A549 (cell line): ENCODE measurements at regions not wholly inside any gene's neighbourhood (a gene's known extent, or its start where the extent isn't known, plus 50 kb on each side); places are given as distances from the start of the nearest gene placed in this dataset.

ENCODE experiments used
- ATAC-seq, 2 experiments: fragments of 200-7000 bp in 1 of 2; fragments of >200 bp in 1 of 2; cut with Nextera tagmentation in 1 of 2; cut with Tn5 transposase in 1 of 2; 3 replicates each; pipeline versions ENCODE4 v1.8.0 to v1.9.1; 2018 to 2020; ENCODE audit warnings: mild to moderate bottlenecking in 1 of 2, moderate library complexity in 1 of 2
- CTCF ChIA-PET: fragments of 300-600 bp; sonication (Branson Sonifier 250); formaldehyde crosslinking; extraction: SDS; loops from one replicate; lab custom pipeline; 2021; ENCODE audit warnings: antibody characterized with exemption, inconsistent platforms; lab: Yijun Ruan, JAX
- POLR2A ChIA-PET: fragments of 350-600 bp; formaldehyde crosslinking; extraction: SDS; loops from one replicate; lab custom pipeline; 2021; ENCODE audit warnings: antibody characterized with exemption, inconsistent platforms; lab: Yijun Ruan, JAX
- DNase-seq, 2 experiments: peaks; one replicate each; pipeline versions ENCODE4 v3.0.0 to v3.0.0-alpha.2; 2011 to 2016; ENCODE audit warnings: low read depth in 1 of 2, low spot score in 1 of 2
- FAIRE-seq: peaks from 2 replicates; lab custom pipeline; 2011; peaks lifted over from hg19 to GRCh38; lab: Jason Lieb, UNC
- H3K27ac ChIP-seq, 2 experiments: fragments of >200 bp; sonication (Bioruptor Twin); formaldehyde crosslinking; 3 replicates each; pipeline ENCODE4 v1.5.1; 2016 to 2017
- H3K4me1 ChIP-seq: fragments of >200 bp; sonication (Bioruptor Twin); formaldehyde crosslinking; 3 replicates; pipeline ENCODE4 v1.6.1; 2016
- H3K4me2 ChIP-seq: fragments of >200 bp; sonication (Bioruptor Twin); formaldehyde crosslinking; 3 replicates; pipeline ENCODE4 v1.6.1; 2016
- H3K4me3 ChIP-seq: fragments of >200 bp; sonication (Bioruptor Twin); formaldehyde crosslinking; 3 replicates; pipeline ENCODE4 v1.5.1; 2016
- H3K9me3 ChIP-seq: fragments of >200 bp; sonication (Bioruptor Twin); formaldehyde crosslinking; 3 replicates; pipeline ENCODE4 v1.6.1; 2016
- ESRRA ChIP-seq: fragments of 150-350 bp; IDR thresholded peaks from 2 replicates; pipeline ENCODE4 v1.6.1; 2014; ENCODE audit warnings: mild to moderate bottlenecking, low read length, borderline replicate concordance
- FOSL2 ChIP-seq, 2 experiments: fragments of 450-650 bp in 1 of 2; fragments of >200 bp in 1 of 2; sonication (Bioruptor Twin) in 1 of 2; formaldehyde crosslinking; IDR thresholded peaks; 2 replicates each; pipeline versions ENCODE4 v1.5.0 to v1.6.1; 2016 to 2020; ENCODE audit warnings: mild to moderate bottlenecking in 1 of 2, moderate library complexity in 1 of 2
- HOXA7 ChIP-seq: fragments of 250-450 bp; sonication (Bioruptor Pico); IDR thresholded peaks from 2 replicates; pipeline ENCODE4 v1.5.0; 2020; ENCODE audit warnings: mild to moderate bottlenecking, moderate library complexity
- HOXB13 ChIP-seq: fragments of 250-450 bp; sonication (Bioruptor Pico); IDR thresholded peaks from 2 replicates; pipeline ENCODE4 v1.5.0; 2020; ENCODE audit warnings: low read depth, mild to moderate bottlenecking, moderate library complexity
- JUN ChIP-seq, 2 experiments: fragments of >200 bp; sonication (Bioruptor Twin); formaldehyde crosslinking; IDR thresholded peaks; 2 replicates in 1 of 2; 3 replicates in 1 of 2; pipeline ENCODE4 v1.6.1; 2016 to 2017
- MAX ChIP-seq: IDR thresholded peaks from 2 replicates; pipeline ENCODE4 v1.6.1; 2012
- NFE2L2 ChIP-seq: fragments of 150-350 bp; conservative IDR thresholded peaks from 2 replicates; pipeline ENCODE4 v1.6.1; 2014; ENCODE audit warnings: low read length
- NR3C1 ChIP-seq: fragments of >200 bp; sonication (Bioruptor Twin); formaldehyde crosslinking; IDR thresholded peaks from 3 replicates; pipeline ENCODE4 v1.6.1; 2017
- POLR2A ChIP-seq: IDR thresholded peaks from 2 replicates; pipeline ENCODE4 v1.6.1; 2012; ENCODE audit warnings: mild to moderate bottlenecking, low read length
- POLR2AphosphoS2 ChIP-seq: conservative IDR thresholded peaks from 2 replicates; pipeline ENCODE4 v1.6.1; 2012; ENCODE audit warnings: low read length, improper control_type of control experiment, inconsistent platforms
- RCOR1 ChIP-seq: fragments of 150-350 bp; IDR thresholded peaks from 2 replicates; pipeline ENCODE4 v1.6.1; 2014; ENCODE audit warnings: antibody characterized with exemption, low read length, low read depth
- SREBF2 ChIP-seq: fragments of 450-650 bp; IDR thresholded peaks from 2 replicates; pipeline ENCODE4 v1.6.1; 2014; ENCODE audit warnings: mild to moderate bottlenecking, moderate library complexity
- TP53 ChIP-seq: fragments of 250-450 bp; sonication (Bioruptor Pico); IDR thresholded peaks from 2 replicates; pipeline ENCODE4 v1.5.0; 2021; ENCODE audit warnings: mild to moderate bottlenecking, moderate library complexity
- ZNF302 ChIP-seq: fragments of 250-450 bp; sonication (Bioruptor Pico); IDR thresholded peaks from 2 replicates; pipeline ENCODE4 v1.9.0; 2021; ENCODE audit warnings: inconsistent platforms, mild to moderate bottlenecking, moderate library complexity
- whole genome bisulfite sequencing: methylation state at CpG from one replicate; pipeline ENCODE4 v1.1.6; 2017; ENCODE audit errors: missing lambda C conversion rate; 5-methylcytosine and 5-hydroxymethylcytosine counted together
- TF ChIP-seq, protein P1 (sequence below): fragments of >200 bp; sonication (Bioruptor Twin); formaldehyde crosslinking; IDR thresholded peaks from 3 replicates; pipeline ENCODE4 v1.5.1; 2016
- TF ChIP-seq, protein P2 (sequence below): fragments of 250-450 bp; sonication (Bioruptor Pico); IDR thresholded peaks from 2 replicates; pipeline ENCODE4 v1.5.0; 2021; ENCODE audit warnings: mild to moderate bottlenecking, moderate library complexity, borderline replicate concordance
- TF ChIP-seq, protein P3 (sequence below): fragments of >200 bp; sonication (Bioruptor Twin); formaldehyde crosslinking; IDR thresholded peaks from 2 replicates; pipeline ENCODE4 v1.6.1; 2016

DNA sequence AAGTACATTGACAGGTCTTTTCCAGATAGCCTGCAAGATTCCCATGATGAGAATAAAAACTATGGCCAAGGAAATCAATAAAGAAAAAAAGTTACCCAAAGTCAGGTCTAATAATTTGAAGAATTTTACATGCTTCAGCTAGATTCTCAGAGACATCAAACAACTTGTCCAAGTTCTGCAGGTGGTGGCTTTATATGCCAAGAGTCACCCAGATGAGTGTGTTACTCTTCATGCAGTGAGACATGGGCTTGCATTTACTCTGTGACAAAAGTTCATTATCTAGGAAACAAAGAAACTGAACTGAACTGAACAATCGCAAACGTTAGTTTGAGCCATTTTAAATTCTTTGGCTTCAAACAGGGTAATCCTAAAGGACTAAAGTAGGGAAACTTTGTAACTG is 548.5 kb upstream of the SYT4 start (continued):
- TF ChIP-seq, protein P1, sequence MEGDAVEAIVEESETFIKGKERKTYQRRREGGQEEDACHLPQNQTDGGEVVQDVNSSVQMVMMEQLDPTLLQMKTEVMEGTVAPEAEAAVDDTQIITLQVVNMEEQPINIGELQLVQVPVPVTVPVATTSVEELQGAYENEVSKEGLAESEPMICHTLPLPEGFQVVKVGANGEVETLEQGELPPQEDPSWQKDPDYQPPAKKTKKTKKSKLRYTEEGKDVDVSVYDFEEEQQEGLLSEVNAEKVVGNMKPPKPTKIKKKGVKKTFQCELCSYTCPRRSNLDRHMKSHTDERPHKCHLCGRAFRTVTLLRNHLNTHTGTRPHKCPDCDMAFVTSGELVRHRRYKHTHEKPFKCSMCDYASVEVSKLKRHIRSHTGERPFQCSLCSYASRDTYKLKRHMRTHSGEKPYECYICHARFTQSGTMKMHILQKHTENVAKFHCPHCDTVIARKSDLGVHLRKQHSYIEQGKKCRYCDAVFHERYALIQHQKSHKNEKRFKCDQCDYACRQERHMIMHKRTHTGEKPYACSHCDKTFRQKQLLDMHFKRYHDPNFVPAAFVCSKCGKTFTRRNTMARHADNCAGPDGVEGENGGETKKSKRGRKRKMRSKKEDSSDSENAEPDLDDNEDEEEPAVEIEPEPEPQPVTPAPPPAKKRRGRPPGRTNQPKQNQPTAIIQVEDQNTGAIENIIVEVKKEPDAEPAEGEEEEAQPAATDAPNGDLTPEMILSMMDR, result no peak
- no peak for TF ChIP-seq POLR2AphosphoS2

- no peak overlapping the region for H3K4me3 ChIP-seq
- H3K27ac ChIP-seq, result no peak overlapping the region
- CTCF ChIA-PET, result no interaction called here
- WGBS, result 0% methylated on average over 1 of the region's 1 CpG
- no peak overlapping the region for H3K4me2 ChIP-seq
- no peaks in the 10 kb centered on the region for H3K9me3 ChIP-seq
- DNase-seq, result no peak
- TF ChIP-seq ZNF302 (CRISPR knock-in tag), result no peak
- TF ChIP-seq, all 56 proteins: peak for 0
- no peak for ATAC-seq
- H3K4me1 ChIP-seq, result no peaks in the 10 kb centered on the region
- POLR2A ChIA-PET, result no interaction called here
- FAIRE-seq, result no peak
Measured at GRCh38 chr18:43826215-43826614, 548.9 kb upstream of the SYT4 start.

DNA sequence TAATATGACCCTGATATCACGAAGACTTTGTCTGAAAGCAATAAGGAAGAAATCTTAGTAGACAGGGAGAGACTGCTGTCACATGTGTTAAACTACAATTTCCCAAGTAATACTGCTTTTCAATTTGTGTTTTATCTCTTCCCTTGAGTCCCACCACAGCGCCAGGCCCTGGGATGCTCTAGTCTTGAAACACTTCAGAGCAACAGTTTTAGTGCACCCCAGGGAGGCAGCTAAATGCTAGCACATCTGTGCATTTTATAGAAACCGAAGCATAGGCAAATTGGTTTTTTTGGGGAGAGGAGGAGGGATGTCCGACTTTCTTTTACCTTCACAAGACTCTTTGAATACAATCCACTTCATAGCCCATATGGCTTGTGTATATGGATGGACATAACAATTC is 550.0 kb upstream of the SYT4 start:
- TF ChIP-seq NR3C1, result no peak
- TF ChIP-seq RCOR1, result no peak
- TF ChIP-seq FOSL2 (IDR thresholded peaks at IDR 0.05), result no peak
- TF ChIP-seq FOSL2 (CRISPR knock-in tag; IDR thresholded peaks at IDR 0.05), result no peak
- no peak for TF ChIP-seq HOXA7 (CRISPR knock-in tag)
- TF ChIP-seq TP53, result no peak
- TF ChIP-seq MAX, result no peak
- no peak for TF ChIP-seq ESRRA
- TF ChIP-seq HOXB13 (CRISPR knock-in tag), result no peak
- TF ChIP-seq POLR2AphosphoS2, result no peak
- TF ChIP-seq POLR2A, result no peak
- TF ChIP-seq SREBF2, result no peak
- TF ChIP-seq JUN (IDR thresholded peaks at IDR 0.05), result no peak
- TF ChIP-seq NFE2L2, result no peak
- TF ChIP-seq, protein P1, result no peak
- TF ChIP-seq, protein P2, sequence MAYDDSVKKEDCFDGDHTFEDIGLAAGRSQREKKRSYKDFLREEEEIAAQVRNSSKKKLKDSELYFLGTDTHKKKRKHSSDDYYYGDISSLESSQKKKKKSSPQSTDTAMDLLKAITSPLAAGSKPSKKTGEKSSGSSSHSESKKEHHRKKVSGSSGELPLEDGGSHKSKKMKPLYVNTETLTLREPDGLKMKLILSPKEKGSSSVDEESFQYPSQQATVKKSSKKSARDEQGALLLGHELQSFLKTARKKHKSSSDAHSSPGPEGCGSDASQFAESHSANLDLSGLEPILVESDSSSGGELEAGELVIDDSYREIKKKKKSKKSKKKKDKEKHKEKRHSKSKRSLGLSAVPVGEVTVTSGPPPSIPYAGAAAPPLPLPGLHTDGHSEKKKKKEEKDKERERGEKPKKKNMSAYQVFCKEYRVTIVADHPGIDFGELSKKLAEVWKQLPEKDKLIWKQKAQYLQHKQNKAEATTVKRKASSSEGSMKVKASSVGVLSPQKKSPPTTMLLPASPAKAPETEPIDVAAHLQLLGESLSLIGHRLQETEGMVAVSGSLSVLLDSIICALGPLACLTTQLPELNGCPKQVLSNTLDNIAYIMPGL (CRISPR knock-in tag), result no peak
- TF ChIP-seq, protein P3, sequence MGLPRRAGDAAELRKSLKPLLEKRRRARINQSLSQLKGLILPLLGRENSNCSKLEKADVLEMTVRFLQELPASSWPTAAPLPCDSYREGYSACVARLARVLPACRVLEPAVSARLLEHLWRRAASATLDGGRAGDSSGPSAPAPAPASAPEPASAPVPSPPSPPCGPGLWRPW, result no peak
- H3K9me3 ChIP-seq, result no peaks in the 10 kb centered on the region
- no peak for ATAC-seq
- H3K4me3 ChIP-seq, result no peak overlapping the region
- H3K27ac ChIP-seq, result no peak overlapping the region
- no peaks in the 10 kb centered on the region for H3K4me1 ChIP-seq
- no peak for DNase-seq
- FAIRE-seq, result no peak
- no peak overlapping the region for H3K4me2 ChIP-seq
- WGBS, result 0% methylated on average over 4 of the region's 4 CpGs
- POLR2A ChIA-PET, result no interaction called here
- CTCF ChIA-PET, result no interaction called here
